HFF-Myc (cell line): ENCODE measurements at regions not wholly inside any gene's neighbourhood (a gene's known extent, or its start where the extent isn't known, plus 50 kb on each side); places are given as distances from the start of the nearest gene placed in this dataset.

Experiments used
- DNase-seq: peaks from one replicate; pipeline ENCODE4 v3.0.0-alpha.2; 2011; ENCODE audit warnings: low read depth; ENCODE audit errors: extremely low read depth
- H3K4me3 ChIP-seq: replicated peaks from 2 replicates; pipeline ENCODE4 v1.5.1; 2011; ENCODE audit warnings: low read depth, mild to moderate bottlenecking, control low read depth, low read length
- TF ChIP-seq, protein P1 (sequence below): IDR thresholded peaks from 2 replicates; pipeline ENCODE4 v1.5.1; 2012; ENCODE audit warnings: mild to moderate bottlenecking, low read depth, low read length, control low read depth; ENCODE audit errors: missing control alignments

DNA sequence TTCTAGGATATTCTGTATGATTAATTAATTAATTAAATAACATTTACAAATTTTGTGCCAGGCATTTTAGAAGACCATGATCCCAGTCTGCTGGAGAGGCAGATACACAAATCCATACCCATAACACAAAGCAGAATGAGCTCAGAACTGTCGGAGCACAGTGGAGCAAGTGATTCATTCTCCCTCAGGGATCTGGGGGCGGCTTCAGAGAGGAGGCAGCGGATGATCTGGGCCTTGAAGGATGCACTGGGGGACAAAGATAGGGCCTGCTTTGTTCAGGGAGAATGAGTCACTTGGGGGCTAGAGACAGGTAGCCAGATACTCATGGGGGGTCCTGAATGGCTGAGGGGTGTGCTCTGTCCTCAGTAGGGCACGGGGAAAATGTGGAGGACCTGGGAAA, 50.9 kb upstream of the TRABD2B start:
- no peak for DNase-seq
- TF ChIP-seq, protein P1, sequence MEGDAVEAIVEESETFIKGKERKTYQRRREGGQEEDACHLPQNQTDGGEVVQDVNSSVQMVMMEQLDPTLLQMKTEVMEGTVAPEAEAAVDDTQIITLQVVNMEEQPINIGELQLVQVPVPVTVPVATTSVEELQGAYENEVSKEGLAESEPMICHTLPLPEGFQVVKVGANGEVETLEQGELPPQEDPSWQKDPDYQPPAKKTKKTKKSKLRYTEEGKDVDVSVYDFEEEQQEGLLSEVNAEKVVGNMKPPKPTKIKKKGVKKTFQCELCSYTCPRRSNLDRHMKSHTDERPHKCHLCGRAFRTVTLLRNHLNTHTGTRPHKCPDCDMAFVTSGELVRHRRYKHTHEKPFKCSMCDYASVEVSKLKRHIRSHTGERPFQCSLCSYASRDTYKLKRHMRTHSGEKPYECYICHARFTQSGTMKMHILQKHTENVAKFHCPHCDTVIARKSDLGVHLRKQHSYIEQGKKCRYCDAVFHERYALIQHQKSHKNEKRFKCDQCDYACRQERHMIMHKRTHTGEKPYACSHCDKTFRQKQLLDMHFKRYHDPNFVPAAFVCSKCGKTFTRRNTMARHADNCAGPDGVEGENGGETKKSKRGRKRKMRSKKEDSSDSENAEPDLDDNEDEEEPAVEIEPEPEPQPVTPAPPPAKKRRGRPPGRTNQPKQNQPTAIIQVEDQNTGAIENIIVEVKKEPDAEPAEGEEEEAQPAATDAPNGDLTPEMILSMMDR, result no peak

DNA sequence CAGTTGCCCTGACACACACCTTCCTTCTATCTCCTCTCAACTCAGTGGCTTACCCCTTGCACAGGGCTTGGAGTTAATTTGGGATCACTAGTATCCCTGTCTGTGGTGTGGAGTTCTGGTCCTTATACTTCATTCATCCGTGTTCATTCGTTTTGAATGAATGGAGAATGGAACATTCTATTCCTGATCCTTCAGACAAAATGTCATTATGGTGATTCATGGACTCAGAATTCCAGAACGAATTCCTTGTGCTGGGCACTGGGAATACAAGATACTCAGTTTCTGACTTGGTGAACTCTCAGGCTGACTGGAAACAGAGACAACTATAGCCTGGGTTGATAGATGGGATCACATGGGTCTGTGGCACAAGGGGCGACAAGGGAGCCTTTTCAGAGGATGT, 49.9 kb upstream of the TRABD2B start:
- TF ChIP-seq, protein P1, result no peak
- DNase-seq, result no peak

More for the DNA sequence above, 50.9 kb upstream of the TRABD2B start:
- H3K4me3 ChIP-seq, result no peak overlapping the region

More for the DNA sequence above, 49.9 kb upstream of the TRABD2B start:
- no peak overlapping the region for H3K4me3 ChIP-seq
